Smooth muscle cell (in vitro differentiated cells): ENCODE measurements at regions not wholly inside any gene's neighbourhood (a gene's known extent, or its start where the extent isn't known, plus 50 kb on each side); places are given as distances from the start of the nearest gene placed in this dataset.
A peak's percentile ranks its signal among the peaks of the same experiment; 100 is the strongest.

Source experiments
- DNase-seq: peaks from one replicate; lab custom pipeline; 2025; ENCODE audit not compliant: unreplicated experiment; lab: John Stamatoyannopoulos, UW
- H2AFZ ChIP-seq: fragments of 200-600 bp; sonication (generic); 2 replicates; pipeline ENCODE4 v1.6.0; 2016; ENCODE audit warnings: antibody characterized with exemption, low read depth, mild to moderate bottlenecking
- H3F3A ChIP-seq: fragments of 200-600 bp; sonication (generic); 2 replicates; pipeline ENCODE4 v1.6.0; 2017; ENCODE audit warnings: antibody characterized with exemption, low read depth
- H3K27ac ChIP-seq: fragments of 200-600 bp; sonication (generic); 2 replicates; pipeline ENCODE4 v1.5.1; 2016; ENCODE audit warnings: low read depth, mild to moderate bottlenecking
- H3K27me3 ChIP-seq: fragments of 200-600 bp; sonication (generic); 2 replicates; pipeline ENCODE4 v1.6.1; 2016; ENCODE audit warnings: low read depth, mild to moderate bottlenecking
- H3K36me3 ChIP-seq: fragments of 200-600 bp; sonication (generic); 2 replicates; pipeline ENCODE4 v1.5.1; 2016; ENCODE audit warnings: low read depth
- H3K4me1 ChIP-seq: fragments of 200-600 bp; sonication (generic); 2 replicates; pipeline ENCODE4 v1.5.1; 2016; ENCODE audit warnings: low read depth
- H3K4me2 ChIP-seq: fragments of 200-600 bp; sonication (generic); 2 replicates; pipeline ENCODE4 v1.6.0; 2016; ENCODE audit warnings: mild to moderate bottlenecking
- H3K4me3 ChIP-seq: fragments of 200-600 bp; sonication (generic); 2 replicates; pipeline ENCODE4 v1.5.1; 2016; ENCODE audit warnings: mild to moderate bottlenecking
- H3K79me2 ChIP-seq: fragments of 200-600 bp; sonication (generic); 2 replicates; pipeline ENCODE4 v1.6.0; 2016; ENCODE audit warnings: low read depth, mild to moderate bottlenecking
- H3K9ac ChIP-seq: fragments of 200-600 bp; sonication (generic); 2 replicates; pipeline ENCODE4 v1.6.0; 2016; ENCODE audit warnings: low read depth
- H3K9me3 ChIP-seq: fragments of 200-600 bp; sonication (generic); replicated peaks from 2 replicates; pipeline ENCODE4 v1.5.1; 2016; ENCODE audit warnings: low read depth
- H4K20me1 ChIP-seq: fragments of 200-600 bp; sonication (generic); 2 replicates; pipeline ENCODE4 v1.6.0; 2016; ENCODE audit warnings: low read depth
- CTCF ChIP-seq: fragments of 200-600 bp; sonication (generic); IDR thresholded peaks from 2 replicates; pipeline ENCODE4 v1.5.1; 2017; ENCODE audit warnings: borderline replicate concordance, mild to moderate bottlenecking, antibody characterized with exemption; ENCODE audit not compliant: insufficient read depth, poor library complexity, severe bottlenecking
- WGBS: methylation state at CpG from one replicate; pipeline ENCODE4 v1.1.7; 2016; ENCODE audit warnings: low lambda C conversion rate; 5-methylcytosine and 5-hydroxymethylcytosine counted together

- Histone ChIP-seq H3K36me3 (no peaks in the 10 kb centered on the region), H3K79me2 (no peaks in the 10 kb centered on the region), H4K20me1 (no peaks in the 10 kb centered on the region), H3K27ac (no peak overlapping the region), H2AFZ (no peak overlapping the region), H3K9ac (no peak overlapping the region), H3F3A (no peaks in the 10 kb centered on the region), H3K4me1 (peaks cover 7% of the 10 kb centered on the region), H3K9me3 (no peaks in the 10 kb centered on the region), H3K4me2 (no peak overlapping the region), H3K27me3 (peaks cover 8% of the 10 kb centered on the region), H3K4me3 (no peak overlapping the region)
- 67% methylated on average over 12 of the region's 12 CpGs for WGBS
- no peak for TF ChIP-seq CTCF
- no peak for DNase-seq
Measured at GRCh38 chr11:115643549-115644270, 139.5 kb upstream of the CADM1 start.

GRCh38 chr11:115642660-115643059, 138.4 kb upstream of the CADM1 start:
- TF ChIP-seq CTCF: no peak
- peaks cover 8% of the 10 kb centered on the region for H3K27me3 ChIP-seq
- H3K9me3 ChIP-seq: no peaks in the 10 kb centered on the region
- no peak overlapping the region for H2AFZ ChIP-seq
- H3F3A ChIP-seq: no peaks in the 10 kb centered on the region
- no peaks in the 10 kb centered on the region for H4K20me1 ChIP-seq
- DNase-seq: no peak
- peaks cover 8% of the 10 kb centered on the region for H3K4me1 ChIP-seq
- no peak overlapping the region for H3K4me3 ChIP-seq
- WGBS: 96% methylated on average over 4 of the region's 4 CpGs
- H3K79me2 ChIP-seq: no peaks in the 10 kb centered on the region
- H3K9ac ChIP-seq: no peak overlapping the region
- no peaks in the 10 kb centered on the region for H3K36me3 ChIP-seq
- no peak overlapping the region for H3K4me2 ChIP-seq
- H3K27ac ChIP-seq: no peak overlapping the region

DNA sequence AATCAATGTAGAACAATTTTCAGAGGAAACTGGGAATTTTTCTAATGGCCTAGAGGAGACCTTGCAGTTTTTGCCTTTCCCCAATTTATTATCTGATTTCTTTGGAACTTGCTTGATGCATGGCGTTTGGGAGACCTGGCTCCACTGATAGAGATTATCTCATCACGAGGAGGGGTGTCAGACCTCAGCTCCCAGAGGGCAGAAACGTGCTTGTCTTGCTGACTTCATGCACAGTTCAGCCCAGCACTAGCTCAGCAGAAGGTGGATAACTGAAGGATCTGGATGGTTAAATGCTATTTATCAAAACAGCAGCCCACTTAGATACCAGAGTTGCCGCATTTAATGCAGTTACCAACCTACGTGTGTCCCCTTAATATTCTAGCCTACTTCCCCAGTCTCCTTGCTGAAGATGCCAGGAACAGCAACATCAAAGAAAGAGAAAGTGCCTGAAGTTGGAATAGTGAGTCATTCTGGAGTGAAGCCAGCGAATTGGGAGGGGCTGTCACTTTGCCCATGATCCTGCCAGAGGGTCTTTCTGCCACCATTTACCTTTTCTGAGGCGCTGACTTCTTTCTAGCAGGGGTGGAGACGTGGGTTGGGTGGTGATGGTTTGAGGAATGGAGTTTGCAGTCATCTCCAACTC, 133.5 kb upstream of the CADM1 start:
- no peaks in the 10 kb centered on the region for H3F3A ChIP-seq
- H3K4me1 ChIP-seq: peaks cover 13% of the 10 kb centered on the region
- H3K79me2 ChIP-seq: no peaks in the 10 kb centered on the region
- no peaks in the 10 kb centered on the region for H3K9me3 ChIP-seq
- H2AFZ ChIP-seq: no peak overlapping the region
- 55% methylated on average over 8 of the region's 8 CpGs for WGBS
- no peak overlapping the region for H3K27ac ChIP-seq
- no peak overlapping the region for H3K4me3 ChIP-seq
- TF ChIP-seq CTCF: no peak
- no peaks in the 10 kb centered on the region for H3K36me3 ChIP-seq
- no peaks in the 10 kb centered on the region for H4K20me1 ChIP-seq
- peak overlapping the region; percentile 29 for H3K4me2 ChIP-seq
- H3K9ac ChIP-seq: no peak overlapping the region
- DNase-seq: no peak
- no peaks in the 10 kb centered on the region for H3K27me3 ChIP-seq
